ENCODE measurements at regions not wholly inside any gene's neighbourhood (a gene's known extent, or its start where the extent isn't known, plus 50 kb on each side); places are given as distances from the start of the nearest gene placed in this dataset.

DNA sequence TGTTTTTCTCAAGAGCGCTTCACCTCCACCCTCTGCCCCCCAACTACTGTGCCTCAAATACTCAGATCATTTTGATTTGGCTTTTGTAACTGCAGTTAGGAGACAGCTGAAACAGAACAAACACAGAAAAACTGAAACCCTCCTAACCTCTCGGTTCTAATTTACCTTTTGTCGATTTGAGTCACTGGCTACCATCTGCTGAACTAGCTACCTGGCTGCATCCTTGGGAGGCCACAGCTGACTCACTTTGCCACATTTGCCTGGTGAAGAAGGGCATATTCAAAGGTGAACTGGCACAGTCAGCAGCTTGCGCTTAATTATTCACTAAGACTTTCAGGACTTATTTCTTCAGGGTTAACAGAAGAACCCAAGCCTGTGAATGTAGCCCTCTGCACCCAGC, 117.7 kb downstream of the FOXB1 start:
- no peaks in the 10 kb centered on the region for H4K20me1 ChIP-seq (ENCODE audit: insufficient read depth, low read length)
- no peaks in the 10 kb centered on the region for H3K9me3 ChIP-seq (ENCODE audit: low read depth, low read length)
- no peak overlapping the region for H3K4me2 ChIP-seq (ENCODE audit: insufficient read depth, low read length)

DNA sequence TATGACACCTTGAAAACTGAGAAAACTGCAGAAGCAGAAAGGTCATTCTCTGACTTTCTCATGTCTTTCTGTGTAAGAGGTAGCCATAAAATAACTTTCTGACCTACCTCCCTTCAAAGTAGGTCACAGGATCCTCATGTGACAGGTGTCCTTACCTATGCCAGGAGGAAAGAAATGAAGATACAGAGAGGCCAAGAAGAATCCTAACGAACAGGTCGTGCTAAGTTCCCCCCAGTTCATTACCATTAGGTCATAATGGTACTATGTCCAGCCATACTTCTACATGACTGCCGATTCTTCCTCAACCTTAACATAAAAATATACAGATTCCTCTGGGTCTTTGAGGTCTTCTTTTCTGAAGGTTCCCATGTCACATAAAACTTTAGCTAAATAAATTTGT, 118.6 kb downstream of the FOXB1 start:
- Histone ChIP-seq H3K9me3 (ENCODE audit: low read depth, low read length) (no peaks in the 10 kb centered on the region), H3K4me3 (ENCODE audit: insufficient read depth, low read length) (no peak overlapping the region), H2AFZ (ENCODE audit: low read length) (no peak overlapping the region), H3K27me3 (ENCODE audit: insufficient read depth, low read length) (peaks cover 40% of the 10 kb centered on the region), H4K20me1 (ENCODE audit: insufficient read depth, low read length) (no peaks in the 10 kb centered on the region), H3K4me1 (ENCODE audit: insufficient read depth, low read length) (no peaks in the 10 kb centered on the region), H3K79me2 (ENCODE audit: insufficient read depth, low read length) (no peaks in the 10 kb centered on the region), H3K27ac (ENCODE audit: low read depth, low read length) (no peak overlapping the region), H3K4me2 (ENCODE audit: insufficient read depth, low read length) (no peak overlapping the region), H3K36me3 (ENCODE audit: insufficient read depth, low read length) (no peaks in the 10 kb centered on the region)
- no peak for DNase-seq (ENCODE audit: insufficient read length, low spot score, missing footprints)
- TF ChIP-seq, protein P1, sequence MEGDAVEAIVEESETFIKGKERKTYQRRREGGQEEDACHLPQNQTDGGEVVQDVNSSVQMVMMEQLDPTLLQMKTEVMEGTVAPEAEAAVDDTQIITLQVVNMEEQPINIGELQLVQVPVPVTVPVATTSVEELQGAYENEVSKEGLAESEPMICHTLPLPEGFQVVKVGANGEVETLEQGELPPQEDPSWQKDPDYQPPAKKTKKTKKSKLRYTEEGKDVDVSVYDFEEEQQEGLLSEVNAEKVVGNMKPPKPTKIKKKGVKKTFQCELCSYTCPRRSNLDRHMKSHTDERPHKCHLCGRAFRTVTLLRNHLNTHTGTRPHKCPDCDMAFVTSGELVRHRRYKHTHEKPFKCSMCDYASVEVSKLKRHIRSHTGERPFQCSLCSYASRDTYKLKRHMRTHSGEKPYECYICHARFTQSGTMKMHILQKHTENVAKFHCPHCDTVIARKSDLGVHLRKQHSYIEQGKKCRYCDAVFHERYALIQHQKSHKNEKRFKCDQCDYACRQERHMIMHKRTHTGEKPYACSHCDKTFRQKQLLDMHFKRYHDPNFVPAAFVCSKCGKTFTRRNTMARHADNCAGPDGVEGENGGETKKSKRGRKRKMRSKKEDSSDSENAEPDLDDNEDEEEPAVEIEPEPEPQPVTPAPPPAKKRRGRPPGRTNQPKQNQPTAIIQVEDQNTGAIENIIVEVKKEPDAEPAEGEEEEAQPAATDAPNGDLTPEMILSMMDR (IDR thresholded peaks at IDR 0.05; ENCODE audit: extremely low read depth, low read depth, low read length): no peak

More for the DNA sequence above, 117.7 kb downstream of the FOXB1 start:
- no peak for DNase-seq (ENCODE audit: insufficient read length, low spot score, missing footprints)
- H3K79me2 ChIP-seq (ENCODE audit: insufficient read depth, low read length): no peaks in the 10 kb centered on the region
- H3K4me3 ChIP-seq (ENCODE audit: insufficient read depth, low read length): no peak overlapping the region
- no peaks in the 10 kb centered on the region for H3K4me1 ChIP-seq (ENCODE audit: insufficient read depth, low read length)
- no peak overlapping the region for H3K27ac ChIP-seq (ENCODE audit: low read depth, low read length)
- TF ChIP-seq, protein P1 (IDR thresholded peaks at IDR 0.05; ENCODE audit: extremely low read depth, low read depth, low read length): no peak
- peaks cover 48% of the 10 kb centered on the region for H3K27me3 ChIP-seq (ENCODE audit: insufficient read depth, low read length)
- H2AFZ ChIP-seq (ENCODE audit: low read length): no peak overlapping the region
- no peaks in the 10 kb centered on the region for H3K36me3 ChIP-seq (ENCODE audit: insufficient read depth, low read length)

DNA sequence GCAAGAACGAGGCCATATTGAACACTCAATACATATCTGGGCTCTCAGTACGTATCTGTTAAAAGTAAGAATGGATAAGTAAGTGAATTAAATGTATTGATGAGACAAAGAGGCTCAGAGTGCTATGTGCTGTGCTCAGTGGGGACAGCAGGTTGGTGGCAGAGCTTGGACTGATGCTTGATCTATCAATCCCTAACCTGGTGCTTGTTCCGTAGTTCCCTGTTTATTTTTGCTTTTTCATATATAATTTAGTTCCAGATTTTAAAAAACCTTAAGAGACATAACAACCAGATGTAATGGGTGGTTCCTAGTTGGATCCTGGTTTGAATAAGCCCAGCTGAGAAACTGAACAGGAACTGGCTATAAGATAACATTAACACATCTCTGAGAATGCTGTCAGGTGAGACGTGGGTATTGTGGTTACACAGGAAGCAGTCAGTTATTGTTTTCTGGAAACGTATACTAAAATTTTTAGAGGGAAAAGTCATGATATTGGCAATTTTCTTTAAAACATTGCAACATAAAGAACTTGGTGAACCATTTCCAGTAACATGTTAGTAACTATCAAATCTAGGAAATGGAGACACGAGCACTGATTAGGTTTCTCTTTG, 120.5 kb downstream of the FOXB1 start:
- Histone ChIP-seq H3K4me1 (ENCODE audit: insufficient read depth, low read length) (peaks cover 5% of the 10 kb centered on the region), H3K4me2 (ENCODE audit: insufficient read depth, low read length) (no peak overlapping the region), H3K27me3 (ENCODE audit: insufficient read depth, low read length) (peaks cover 26% of the 10 kb centered on the region), H2AFZ (ENCODE audit: low read length) (no peak overlapping the region), H3K4me3 (ENCODE audit: insufficient read depth, low read length) (no peak overlapping the region), H4K20me1 (ENCODE audit: insufficient read depth, low read length) (no peaks in the 10 kb centered on the region), H3K36me3 (ENCODE audit: insufficient read depth, low read length) (no peaks in the 10 kb centered on the region), H3K9me3 (ENCODE audit: low read depth, low read length) (no peaks in the 10 kb centered on the region), H3K79me2 (ENCODE audit: insufficient read depth, low read length) (no peaks in the 10 kb centered on the region), H3K27ac (ENCODE audit: low read depth, low read length) (no peak overlapping the region)
- DNase-seq (ENCODE audit: insufficient read length, low spot score, missing footprints): no peak
- TF ChIP-seq, protein P1 (IDR thresholded peaks at IDR 0.05; ENCODE audit: extremely low read depth, low read depth, low read length): no peak

DNA sequence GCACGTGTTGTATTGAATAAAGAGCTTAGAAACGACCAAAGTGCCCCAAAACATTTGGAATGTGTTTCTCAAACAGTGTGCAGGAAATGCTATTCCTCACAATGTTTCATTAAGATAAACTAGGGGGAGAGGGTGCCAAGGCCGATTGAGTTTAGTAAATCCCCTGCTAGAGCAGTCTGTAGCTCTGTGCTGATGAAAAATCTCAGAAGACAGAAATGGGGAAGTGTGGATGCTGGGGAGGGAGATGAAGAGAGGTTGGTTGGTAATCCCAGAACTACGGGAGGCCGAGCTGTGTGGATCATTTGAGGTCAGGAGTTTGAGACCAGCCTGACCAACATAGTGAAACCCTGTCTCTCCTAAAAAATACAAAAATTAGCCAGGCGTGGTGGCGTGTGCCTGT, 121.2 kb downstream of the FOXB1 start:
- DNase-seq (ENCODE audit: insufficient read length, low spot score, missing footprints): no peak
- peaks cover 19% of the 10 kb centered on the region for H3K27me3 ChIP-seq (ENCODE audit: insufficient read depth, low read length)
- H3K27ac ChIP-seq (ENCODE audit: low read depth, low read length): no peak overlapping the region
- no peak overlapping the region for H2AFZ ChIP-seq (ENCODE audit: low read length)
- no peak overlapping the region for H3K4me3 ChIP-seq (ENCODE audit: insufficient read depth, low read length)
- TF ChIP-seq, protein P1 (IDR thresholded peaks at IDR 0.05; ENCODE audit: extremely low read depth, low read depth, low read length): no peak
- H3K4me1 ChIP-seq (ENCODE audit: insufficient read depth, low read length): peaks cover 5% of the 10 kb centered on the region
- no peaks in the 10 kb centered on the region for H3K36me3 ChIP-seq (ENCODE audit: insufficient read depth, low read length)
- no peaks in the 10 kb centered on the region for H3K9me3 ChIP-seq (ENCODE audit: low read depth, low read length)
- H4K20me1 ChIP-seq (ENCODE audit: insufficient read depth, low read length): no peaks in the 10 kb centered on the region
- no peaks in the 10 kb centered on the region for H3K79me2 ChIP-seq (ENCODE audit: insufficient read depth, low read length)
- H3K4me2 ChIP-seq (ENCODE audit: insufficient read depth, low read length): no peak overlapping the region

All from osteoblast (primary cell).